IPS DF 6.9 (cell line): ENCODE measurements at regions not wholly inside any gene's neighbourhood (a gene's known extent, or its start where the extent isn't known, plus 50 kb on each side); places are given as distances from the start of the nearest gene placed in this dataset.
"Not testable (repeated sequence)": the region's sequence is repeated elsewhere in the genome, so short reads cannot be mapped to it uniquely, and the experiment has no call there.

ENCODE experiments used
- DNase-seq: peaks from one replicate; pipeline ENCODE4 v3.0.0-alpha.2; 2013; ENCODE audit warnings: low read depth, low spot score
- H3K27ac ChIP-seq: one replicate; pipeline ENCODE4 v1.5.1; 2013; ENCODE audit warnings: low read length, control low read depth
- H3K27me3 ChIP-seq: 2 replicates; pipeline ENCODE4 v1.6.1; 2013; ENCODE audit warnings: mild to moderate bottlenecking, low read length; ENCODE audit not compliant: control insufficient read depth, insufficient read depth
- H3K36me3 ChIP-seq: 2 replicates; pipeline ENCODE4 v1.6.1; 2013; ENCODE audit warnings: low read length; ENCODE audit not compliant: control insufficient read depth, insufficient read depth
- H3K4me1 ChIP-seq: 2 replicates; pipeline ENCODE4 v1.6.1; 2013; ENCODE audit warnings: low read length; ENCODE audit not compliant: control insufficient read depth, insufficient read depth
- H3K4me3 ChIP-seq: 2 replicates; pipeline ENCODE4 v1.5.1; 2013; ENCODE audit warnings: mild to moderate bottlenecking, low read length
- H3K9me3 ChIP-seq: 2 replicates; pipeline ENCODE4 v1.6.1; 2013; ENCODE audit warnings: low read length, inconsistent platforms; ENCODE audit not compliant: control insufficient read depth, insufficient read depth
- WGBS: extraction: QIAGEN DNeasy Blood & Tissue Kit; methylation state at CpG from one replicate; pipeline ENCODE4 v1.1.7; 2013; ENCODE audit warnings: mixed read lengths, missing lambda C conversion rate; ENCODE audit not compliant: insufficient read length, insufficient coverage; 5-methylcytosine and 5-hydroxymethylcytosine counted together

- DNase-seq = no peak
- no CpG with 5 or more reads among the region's 3 CpGs for WGBS
- H3K27ac ChIP-seq = no peak overlapping the region
- no peaks in the 10 kb centered on the region for H3K9me3 ChIP-seq
- H3K27me3 ChIP-seq = no peaks in the 10 kb centered on the region
- H3K4me1 ChIP-seq = no peaks in the 10 kb centered on the region
- no peak overlapping the region for H3K4me3 ChIP-seq
- H3K36me3 ChIP-seq = no peaks in the 10 kb centered on the region
Measured at GRCh38 chr14:86357119-86357518, 827.2 kb downstream of the FLRT2 start.

- no CpG with 5 or more reads among the region's 3 CpGs for WGBS
- no peak overlapping the region for H3K4me3 ChIP-seq
Measured at GRCh38 chr14:86346818-86347384, 817.0 kb downstream of the FLRT2 start.

GRCh38 chr14:86334355-86334754 is 804.4 kb downstream of the FLRT2 start:
- H3K9me3 ChIP-seq = no peaks in the 10 kb centered on the region
- no peak overlapping the region for H3K4me3 ChIP-seq
- DNase-seq = no peak
- no peak overlapping the region for H3K27ac ChIP-seq
- H3K4me1 ChIP-seq = no peaks in the 10 kb centered on the region
- no peaks in the 10 kb centered on the region for H3K27me3 ChIP-seq
- no CpG with 5 or more reads among the region's 3 CpGs for WGBS
- no peaks in the 10 kb centered on the region for H3K36me3 ChIP-seq

More at GRCh38 chr14:86346818-86347384, 817.0 kb downstream of the FLRT2 start:
- Histone ChIP-seq H3K36me3 (no peaks in the 10 kb centered on the region), H3K27ac (no peak overlapping the region), H3K4me1 (no peaks in the 10 kb centered on the region), H3K27me3 (no peaks in the 10 kb centered on the region), H3K9me3 (no peaks in the 10 kb centered on the region)
- DNase-seq = no peak

- Histone ChIP-seq H3K4me3 (no peak overlapping the region), H3K4me1 (no peaks in the 10 kb centered on the region), H3K27me3 (no peaks in the 10 kb centered on the region), H3K36me3 (no peaks in the 10 kb centered on the region), H3K27ac (no peak overlapping the region), H3K9me3 (no peaks in the 10 kb centered on the region)
- no CpG with 5 or more reads among the region's 1 CpG for WGBS
- no peak for DNase-seq
Measured at GRCh38 chr14:86333493-86333892, 803.5 kb downstream of the FLRT2 start.

- Histone ChIP-seq H3K9me3 (no peaks in the 10 kb centered on the region), H3K27ac (no peak overlapping the region), H3K4me1 (no peaks in the 10 kb centered on the region), H3K4me3 (no peak overlapping the region), H3K27me3 (no peaks in the 10 kb centered on the region), H3K36me3 (no peaks in the 10 kb centered on the region)
- no CpG with 5 or more reads among the region's 3 CpGs for WGBS
- DNase-seq = no peak
Measured at GRCh38 chr14:86331341-86331740, 801.4 kb downstream of the FLRT2 start.

- no peaks in the 10 kb centered on the region for H3K9me3 ChIP-seq
- H3K4me3 ChIP-seq = no peak overlapping the region
- WGBS = no CpG with 5 or more reads among the region's 3 CpGs
- DNase-seq = no peak
- H3K4me1 ChIP-seq = no peaks in the 10 kb centered on the region
- no peaks in the 10 kb centered on the region for H3K36me3 ChIP-seq
- H3K27me3 ChIP-seq = no peaks in the 10 kb centered on the region
- H3K27ac ChIP-seq = no peak overlapping the region
Measured at GRCh38 chr14:86321151-86321550, 791.2 kb downstream of the FLRT2 start.

- DNase-seq, H3K27me3 ChIP-seq, H3K4me3 ChIP-seq, H3K9me3 ChIP-seq, H3K27ac ChIP-seq, H3K4me1 ChIP-seq, H3K36me3 ChIP-seq: not testable (repeated sequence)
- WGBS = no CpG with 5 or more reads among the region's 19 CpGs
Measured at GRCh38 chr14:86312154-86312665, 782.3 kb downstream of the FLRT2 start.

GRCh38 chr14:86311151-86311550 is 781.2 kb downstream of the FLRT2 start:
- Histone ChIP-seq H3K27me3 (no peaks in the 10 kb centered on the region), H3K27ac (no peak overlapping the region), H3K4me3 (no peak overlapping the region), H3K36me3 (no peaks in the 10 kb centered on the region), H3K4me1 (0 out of 2 replicates have a peak, but pooled peaks cover 2% of the 10 kb centered on the region), H3K9me3 (no peaks in the 10 kb centered on the region)
- DNase-seq = no peak
- WGBS = no CpG with 5 or more reads among the region's 3 CpGs

- no peak overlapping the region for H3K4me3 ChIP-seq
- H3K27ac ChIP-seq = no peak overlapping the region
- no peaks in the 10 kb centered on the region for H3K9me3 ChIP-seq
- H3K27me3 ChIP-seq = no peaks in the 10 kb centered on the region
- 0 out of 2 replicates have a peak, but pooled peaks cover 2% of the 10 kb centered on the region for H3K4me1 ChIP-seq
- no peak for DNase-seq
- no peaks in the 10 kb centered on the region for H3K36me3 ChIP-seq
Measured at GRCh38 chr14:86310611-86311010, 780.7 kb downstream of the FLRT2 start.

- Histone ChIP-seq H3K27me3 (no peaks in the 10 kb centered on the region), H3K36me3 (no peaks in the 10 kb centered on the region), H3K9me3 (no peaks in the 10 kb centered on the region), H3K4me3 (no peak overlapping the region), H3K4me1 (0 out of 2 replicates have a peak, but pooled peaks cover 2% of the 10 kb centered on the region), H3K27ac (no peak overlapping the region)
- no peak for DNase-seq
- no CpG with 5 or more reads among the region's 6 CpGs for WGBS
Measured at GRCh38 chr14:86310148-86310547, 780.2 kb downstream of the FLRT2 start.

- Histone ChIP-seq H3K27ac (no peak overlapping the region), H3K4me1 (no peaks in the 10 kb centered on the region), H3K36me3 (no peaks in the 10 kb centered on the region), H3K9me3 (no peaks in the 10 kb centered on the region), H3K27me3 (no peaks in the 10 kb centered on the region), H3K4me3 (no peak overlapping the region)
- no CpG with 5 or more reads among the region's 2 CpGs for WGBS
- DNase-seq = no peak
Measured at GRCh38 chr14:86305058-86305457, 775.1 kb downstream of the FLRT2 start.
